NB4 (cell line): ENCODE measurements at regions not wholly inside any gene's neighbourhood (a gene's known extent, or its start where the extent isn't known, plus 50 kb on each side); places are given as distances from the start of the nearest gene placed in this dataset.

ENCODE experiments used
- DNase-seq: peaks from one replicate; pipeline ENCODE4 v3.0.0; 2010; ENCODE audit warnings: low read depth
- H3K4me3 ChIP-seq: one replicate; pipeline ENCODE4 v1.5.1; 2011; ENCODE audit warnings: mild to moderate bottlenecking, low read depth, low read length, moderate library complexity
- CTCF ChIP-seq: IDR thresholded peaks from one replicate; pipeline ENCODE4 v1.5.1; 2012; ENCODE audit warnings: low read depth, low read length
- MAX ChIP-seq: IDR thresholded peaks from 2 replicates; pipeline ENCODE4 v1.6.1; 2011; ENCODE audit warnings: low read depth, low read length
- MYC ChIP-seq: IDR thresholded peaks from 2 replicates; pipeline ENCODE4 v1.6.1; 2011; ENCODE audit warnings: low read depth, low read length
- POLR2A ChIP-seq: IDR thresholded peaks from 2 replicates; pipeline ENCODE4 v1.6.1; 2011; ENCODE audit warnings: mild to moderate bottlenecking; ENCODE audit not compliant: insufficient read length; ENCODE audit errors: extremely low read depth

DNA sequence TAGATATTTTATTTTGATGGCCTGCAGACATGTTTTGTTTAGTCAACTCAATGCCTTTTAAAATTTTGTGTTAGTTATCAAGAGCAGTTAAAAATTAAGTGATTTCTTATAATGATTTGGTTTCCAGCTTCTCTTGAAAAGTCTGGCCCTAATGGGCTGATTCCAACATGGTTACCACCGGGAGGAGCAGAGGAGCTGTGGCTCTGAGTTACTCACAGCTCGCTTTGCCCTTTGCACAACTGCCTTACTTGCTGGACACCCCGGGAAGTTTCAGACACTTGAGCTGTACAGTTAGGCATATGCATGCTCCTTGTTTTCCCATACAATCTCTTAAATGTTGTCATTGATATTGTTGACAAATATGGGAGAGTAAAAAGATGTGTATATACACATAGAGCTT, 173.1 kb upstream of the MMS22L start:
- H3K4me3 ChIP-seq, result no peak overlapping the region
- DNase-seq, result no peak
- no peak for TF ChIP-seq POLR2A
- no peak for TF ChIP-seq CTCF
- TF ChIP-seq MYC, result no peak
- no peak for TF ChIP-seq MAX

GRCh38 chr6:97459535-97459934, 176.5 kb upstream of the MMS22L start:
- TF ChIP-seq POLR2A (no peak), CTCF (no peak), MYC (no peak), MAX (no peak)
- DNase-seq, result no peak
- no peak overlapping the region for H3K4me3 ChIP-seq

DNA sequence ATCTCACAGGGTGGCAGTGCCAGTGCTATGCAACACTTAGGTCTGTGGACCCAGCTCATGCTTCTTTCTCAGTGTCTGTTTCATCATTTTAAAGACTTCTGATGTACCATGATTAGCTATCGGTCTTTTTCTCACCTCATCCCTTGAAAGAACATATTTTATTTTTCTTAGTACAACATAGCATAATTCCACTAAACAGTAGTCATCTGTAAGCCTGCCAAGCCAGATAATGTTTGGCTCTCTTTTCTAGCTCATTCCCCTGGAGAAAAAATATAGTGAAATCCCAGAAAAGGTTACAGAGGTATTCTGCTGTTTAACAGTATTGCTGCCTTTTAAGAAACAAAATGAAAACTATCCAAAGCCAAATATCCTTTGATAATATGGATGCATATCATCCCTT, 177.0 kb upstream of the MMS22L start:
- H3K4me3 ChIP-seq, result no peak overlapping the region
- no peak for TF ChIP-seq MAX
- no peak for TF ChIP-seq POLR2A
- TF ChIP-seq MYC, result no peak
- no peak for TF ChIP-seq CTCF
- DNase-seq, result no peak

- DNase-seq, result peak; percentile 63
- no peak overlapping the region for H3K4me3 ChIP-seq
- no peak for TF ChIP-seq MAX
- no peak for TF ChIP-seq CTCF
- TF ChIP-seq MYC, result no peak
- no peak for TF ChIP-seq POLR2A
Measured at GRCh38 chr6:97460394-97461080, 177.5 kb upstream of the MMS22L start.

GRCh38 chr6:97461218-97461617, 178.2 kb upstream of the MMS22L start:
- DNase-seq, result no peak
- no peak overlapping the region for H3K4me3 ChIP-seq
- TF ChIP-seq MYC (no peak), POLR2A (no peak), CTCF (no peak), MAX (no peak)

- no peak for DNase-seq
- TF ChIP-seq POLR2A (no peak), CTCF (no peak), MYC (no peak), MAX (no peak)
- H3K4me3 ChIP-seq, result no peak overlapping the region
Measured at GRCh38 chr6:97462031-97462430, 179.0 kb upstream of the MMS22L start.
